M059J (cell line): ENCODE measurements at regions not wholly inside any gene's neighbourhood (a gene's known extent, or its start where the extent isn't known, plus 50 kb on each side); places are given as distances from the start of the nearest gene placed in this dataset.
A peak's percentile ranks its signal among the peaks of the same experiment; 100 is the strongest.
"Not testable (repeated sequence)": the region's sequence is repeated elsewhere in the genome, so short reads cannot be mapped to it uniquely, and the experiment has no call there.

Experiments used
- DNase-seq: peaks from one replicate; pipeline ENCODE4 v3.0.0-alpha.2; 2012; ENCODE audit warnings: low read depth

- no peak for DNase-seq
Measured at GRCh38 chr2:39581866-39582265, 83.9 kb upstream of the TMEM178A start.

GRCh38 chr2:39583213-39583612 lies 82.5 kb upstream of the TMEM178A start:
- no peak for DNase-seq

- no peak for DNase-seq
Measured at GRCh38 chr2:39583781-39584180, 81.9 kb upstream of the TMEM178A start.

- peak; percentile 58 for DNase-seq
Measured at GRCh38 chr2:39584283-39584965, 81.3 kb upstream of the TMEM178A start.

- DNase-seq, result not testable (repeated sequence)
Measured at GRCh38 chr2:39585531-39585930, 80.2 kb upstream of the TMEM178A start.

- no peak for DNase-seq
Measured at GRCh38 chr2:39587168-39587567, 78.5 kb upstream of the TMEM178A start.

GRCh38 chr2:39587641-39588040 lies 78.1 kb upstream of the TMEM178A start:
- no peak for DNase-seq

- peak; percentile 77 for DNase-seq
Measured at GRCh38 chr2:39593439-39594393, 72.0 kb upstream of the TMEM178A start.

GRCh38 chr2:39595116-39595515 lies 70.6 kb upstream of the TMEM178A start:
- peak; percentile 13 for DNase-seq

- no peak for DNase-seq
Measured at GRCh38 chr2:39597314-39597713, 68.4 kb upstream of the TMEM178A start.

GRCh38 chr2:39602616-39603015 lies 63.1 kb upstream of the TMEM178A start:
- no peak for DNase-seq

- no peak for DNase-seq
Measured at GRCh38 chr2:39603436-39603835, 62.3 kb upstream of the TMEM178A start.

GRCh38 chr2:39604866-39605265 lies 60.9 kb upstream of the TMEM178A start:
- no peak for DNase-seq

- peak; percentile 36 for DNase-seq
Measured at GRCh38 chr2:39606585-39606984, 59.1 kb upstream of the TMEM178A start.

GRCh38 chr2:39607538-39608262 lies 58.0 kb upstream of the TMEM178A start:
- no peak for DNase-seq

- no peak for DNase-seq
Measured at GRCh38 chr2:39608263-39608575, 57.5 kb upstream of the TMEM178A start.

- no peak for DNase-seq
Measured at GRCh38 chr2:39608686-39609441, 56.9 kb upstream of the TMEM178A start.

GRCh38 chr2:39609917-39610316 lies 55.8 kb upstream of the TMEM178A start:
- no peak for DNase-seq

- DNase-seq, result no peak
Measured at GRCh38 chr2:39615675-39616074, 50.0 kb upstream of the TMEM178A start.
